HG03575 (cell line): ENCODE measurements at regions not wholly inside any gene's neighbourhood (a gene's known extent, or its start where the extent isn't known, plus 50 kb on each side); places are given as distances from the start of the nearest gene placed in this dataset.

Experiments
- ATAC-seq: cut with Tn5 transposase; IDR thresholded peaks from one replicate; pipeline ENCODE4 v1.9.1; 2021; ENCODE audit not compliant: unreplicated experiment, insufficient number of reproducible peaks, low FRiP score; ENCODE audit errors: extremely low read depth

DNA sequence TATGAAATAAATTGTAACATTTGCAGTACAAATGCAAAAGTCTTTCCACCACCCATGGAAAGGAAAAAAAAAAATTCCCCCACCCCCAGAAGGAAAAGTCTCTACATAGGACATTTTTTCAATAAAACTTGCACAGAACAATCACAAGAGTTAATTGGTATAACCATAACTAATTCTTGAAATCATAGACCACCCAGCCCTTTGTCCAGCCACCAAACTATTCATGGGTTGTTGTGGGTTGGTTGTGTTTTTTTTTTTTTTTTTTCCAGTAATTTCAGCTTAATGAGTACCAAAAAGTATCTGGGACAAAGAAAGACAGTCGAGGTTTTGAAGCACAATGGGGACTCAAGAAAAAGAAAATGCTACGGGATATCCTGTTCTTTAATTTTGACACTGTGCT, 355.0 kb upstream of the ROBO2 start:
- ATAC-seq, result no peak

GRCh38 chr3:76685858-76686257, 354.0 kb upstream of the ROBO2 start:
- ATAC-seq, result no peak

DNA sequence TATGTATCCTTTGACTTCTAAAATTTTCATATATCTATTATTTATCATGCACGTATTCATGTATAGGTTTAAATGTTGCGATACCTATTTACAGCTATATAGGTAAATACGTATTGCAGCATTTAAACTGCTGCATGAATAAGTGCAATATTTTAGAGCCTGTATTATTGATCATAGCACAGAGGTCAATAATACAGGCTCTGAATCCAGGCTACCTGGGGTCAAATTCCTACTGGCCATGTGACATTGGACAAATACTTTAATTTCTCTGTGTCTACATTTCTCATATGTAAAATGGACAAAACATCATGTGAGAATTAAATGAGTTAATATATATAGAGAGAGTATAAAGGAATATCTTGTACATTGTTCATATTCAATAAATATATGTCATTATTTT, 352.9 kb upstream of the ROBO2 start:
- ATAC-seq, result no peak

GRCh38 chr3:76694063-76694462, 345.8 kb upstream of the ROBO2 start:
- no peak for ATAC-seq

DNA sequence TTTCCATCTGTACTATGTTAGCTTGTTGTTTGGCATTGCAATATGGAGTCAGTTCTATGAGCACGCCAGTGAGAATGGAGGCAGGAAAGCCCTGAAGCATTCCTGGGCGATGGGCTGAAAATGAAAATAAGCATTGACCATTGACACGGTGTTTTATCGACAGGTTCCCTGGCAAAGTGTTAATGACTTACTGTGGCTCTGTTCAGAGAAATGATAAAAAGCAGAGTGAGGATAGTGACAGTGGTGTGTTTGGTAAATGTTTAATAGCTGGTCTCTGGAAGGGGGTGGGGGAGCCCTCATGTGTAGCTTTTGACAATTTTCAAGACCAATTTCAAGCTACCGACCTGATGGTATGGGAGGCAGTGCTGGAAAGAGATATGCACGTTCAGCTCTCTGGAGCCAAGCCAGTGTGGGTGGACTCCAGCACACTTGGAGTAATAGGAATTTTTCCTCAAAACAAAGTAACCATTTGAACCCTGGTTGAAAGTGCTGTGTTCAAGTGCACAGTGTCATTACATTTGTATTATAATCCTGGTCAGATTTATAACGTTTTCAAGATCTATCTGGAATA, 341.7 kb upstream of the ROBO2 start:
- no peak for ATAC-seq

DNA sequence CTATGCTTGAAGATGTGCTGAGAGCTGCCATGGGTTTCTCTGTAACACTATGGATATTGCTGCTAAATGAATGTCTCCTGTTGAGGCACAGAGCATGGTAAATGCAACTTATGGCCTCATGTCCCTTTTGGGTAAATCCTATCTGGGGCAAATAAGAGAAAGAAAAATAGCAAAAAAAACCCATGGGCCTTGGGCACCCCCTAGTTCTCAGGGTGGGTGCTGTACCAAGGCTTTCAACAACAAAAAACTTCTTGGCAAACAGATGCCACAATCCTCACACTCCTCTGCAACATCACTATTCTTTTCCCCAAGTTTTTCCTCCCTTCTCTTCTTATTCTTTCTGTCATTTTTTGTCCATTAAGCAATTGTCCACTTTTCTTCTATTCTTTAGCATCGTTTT, 340.1 kb upstream of the ROBO2 start:
- ATAC-seq, result no peak

DNA sequence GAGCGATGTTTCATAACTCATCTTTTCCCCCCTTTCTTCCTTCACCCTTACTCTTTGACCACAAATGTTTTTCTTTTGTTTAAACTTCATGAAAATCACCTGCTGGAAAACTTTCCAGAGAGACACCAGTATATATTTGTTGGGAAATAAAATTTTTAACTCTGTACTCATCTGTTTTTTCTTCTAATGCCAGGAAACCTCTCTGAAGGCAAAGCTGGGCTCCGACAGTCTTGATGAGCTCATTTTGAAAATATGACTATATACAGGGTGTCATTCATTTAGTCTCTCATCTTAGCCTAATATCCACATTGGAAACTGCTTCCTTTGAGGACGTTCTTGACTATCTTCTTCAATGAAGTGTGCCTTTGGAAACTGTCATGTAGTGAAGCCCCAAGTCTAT, 339.6 kb upstream of the ROBO2 start:
- no peak for ATAC-seq

- ATAC-seq, result no peak
Observed at GRCh38 chr3:76702676-76703075, 337.2 kb upstream of the ROBO2 start.

- no peak for ATAC-seq
Observed at GRCh38 chr3:76715426-76715825, 324.5 kb upstream of the ROBO2 start.

DNA sequence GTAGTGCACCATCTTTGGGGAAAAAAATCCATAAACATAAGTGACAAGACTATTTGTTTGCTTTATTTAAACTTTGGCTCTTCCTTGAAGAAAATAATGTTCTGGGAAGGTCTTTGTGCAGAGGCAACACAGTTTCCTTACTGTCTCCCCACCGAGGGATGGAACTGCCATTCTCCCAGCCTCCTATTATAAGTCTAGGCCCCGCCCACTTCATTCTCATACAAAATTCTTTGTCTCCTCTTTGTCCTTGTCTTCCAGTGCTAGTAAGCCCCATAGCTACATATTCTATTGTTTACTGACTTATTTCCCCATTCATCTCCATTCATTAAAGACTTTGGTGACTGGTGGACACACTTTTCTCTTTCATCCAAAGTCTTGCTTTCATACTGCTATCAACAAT, 316.5 kb upstream of the ROBO2 start:
- no peak for ATAC-seq

DNA sequence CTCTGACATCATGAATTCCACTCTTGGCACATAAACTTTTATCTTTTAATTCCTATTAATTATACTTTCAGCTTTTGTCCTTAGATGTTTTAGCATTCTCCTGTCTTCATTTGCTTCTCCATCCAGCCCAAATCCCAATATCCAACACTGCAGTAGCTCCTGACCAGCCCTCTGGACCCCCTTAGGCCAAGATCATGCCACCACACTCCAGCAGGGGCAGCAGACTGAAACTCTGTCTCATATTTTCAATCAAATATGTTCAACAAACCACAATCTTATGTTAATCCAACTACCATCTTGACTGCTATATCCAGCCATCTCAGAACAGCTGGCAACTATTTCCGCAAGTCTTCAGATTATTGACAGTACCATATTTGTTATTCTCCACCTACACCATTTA, 315.8 kb upstream of the ROBO2 start:
- no peak for ATAC-seq

- ATAC-seq, result no peak
Observed at GRCh38 chr3:76724706-76725105, 315.2 kb upstream of the ROBO2 start.

DNA sequence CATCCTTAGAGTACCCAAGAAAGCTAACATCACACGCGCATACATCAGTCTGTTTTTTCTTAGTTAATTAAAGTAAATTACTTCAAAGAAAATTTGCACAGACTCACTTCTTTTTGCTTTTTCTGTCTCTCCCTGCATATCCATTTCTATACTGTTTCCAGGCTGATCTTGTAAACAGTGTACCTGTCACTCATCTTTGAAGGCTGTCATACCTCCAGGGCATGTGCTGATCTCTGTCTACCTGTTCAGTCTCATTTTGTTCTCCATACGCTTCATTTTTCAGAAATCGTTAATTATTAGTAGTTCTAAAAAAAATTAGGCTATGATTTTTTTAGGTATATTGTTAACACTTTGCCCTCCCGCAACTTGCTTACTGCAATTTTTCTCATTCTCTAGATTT, 313.9 kb upstream of the ROBO2 start:
- ATAC-seq, result no peak

DNA sequence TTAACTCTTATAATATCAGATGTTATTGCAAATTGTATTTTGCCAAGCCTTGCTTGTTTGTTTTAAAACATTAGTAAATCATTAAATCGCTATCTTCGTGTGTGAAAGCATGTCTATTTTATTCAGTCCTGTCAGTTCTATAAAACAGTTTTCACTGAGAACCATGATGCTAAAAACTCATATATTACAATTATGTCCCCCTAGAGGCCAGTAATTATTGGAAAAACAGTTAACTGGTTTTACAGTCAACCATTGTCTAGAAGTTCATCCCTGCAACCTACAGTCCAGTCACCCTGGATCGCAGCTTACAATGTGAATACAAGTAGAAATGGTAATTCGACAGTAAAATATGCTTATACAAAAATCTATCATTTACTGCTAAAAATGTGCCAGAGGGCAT, 311.5 kb upstream of the ROBO2 start:
- no peak for ATAC-seq

- no peak for ATAC-seq
Observed at GRCh38 chr3:76731471-76731870, 308.4 kb upstream of the ROBO2 start.

GRCh38 chr3:76733073-76733759, 306.7 kb upstream of the ROBO2 start:
- no peak for ATAC-seq

DNA sequence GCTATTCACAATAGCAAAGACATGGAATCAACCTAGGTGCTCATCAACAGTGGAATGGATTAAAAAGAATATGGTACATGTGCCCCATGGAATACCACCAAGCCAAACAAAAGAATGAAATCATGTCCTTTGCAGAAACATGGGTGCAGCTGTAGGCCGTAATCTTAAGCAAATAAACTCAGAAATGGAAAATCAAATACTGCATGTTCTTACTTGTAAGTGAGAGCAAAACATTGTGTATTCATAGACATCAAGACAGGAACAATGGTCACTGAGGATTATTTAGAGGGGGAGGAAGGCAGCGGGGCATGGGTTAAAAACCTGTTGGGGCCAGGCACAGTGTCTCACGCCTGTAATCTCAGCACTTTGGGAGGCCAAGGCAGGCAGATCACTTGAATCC, 304.7 kb upstream of the ROBO2 start:
- ATAC-seq, result no peak

- ATAC-seq, result no peak
Observed at GRCh38 chr3:76753599-76753998, 286.3 kb upstream of the ROBO2 start.

DNA sequence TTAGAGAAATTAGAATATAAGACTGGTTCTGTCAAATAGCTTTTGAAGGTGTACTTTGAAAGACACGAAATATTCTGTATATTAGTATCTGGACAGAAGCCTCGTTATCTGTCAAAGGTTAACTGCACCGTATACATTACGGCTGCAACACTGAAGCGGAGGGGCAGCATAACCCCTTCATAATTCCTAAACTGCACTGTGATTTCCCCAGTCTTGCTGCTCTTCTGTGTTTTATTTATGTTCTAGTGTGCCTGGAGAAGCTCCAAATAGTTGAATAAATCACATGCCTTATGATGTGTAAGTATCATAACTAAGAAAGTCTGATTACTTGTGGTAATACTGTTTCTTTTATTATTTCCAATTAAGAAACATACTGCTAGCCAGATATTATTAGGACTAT, 285.7 kb upstream of the ROBO2 start:
- ATAC-seq, result no peak

GRCh38 chr3:76756577-76756976, 283.3 kb upstream of the ROBO2 start:
- no peak for ATAC-seq

GRCh38 chr3:76760336-76760735, 279.6 kb upstream of the ROBO2 start:
- no peak for ATAC-seq
